IMR-90 (cell line): ENCODE measurements at regions not wholly inside any gene's neighbourhood (a gene's known extent, or its start where the extent isn't known, plus 50 kb on each side); places are given as distances from the start of the nearest gene placed in this dataset.

Experiments
- ATAC-seq: fragments of 200-7000 bp; cut with Tn5 transposase; 2 replicates; pipeline ENCODE4 v1.9.1; 2020; ENCODE audit warnings: low read depth, mild to moderate bottlenecking, moderate library complexity
- BruUV-seq: library from RNA; stranded (reverse); fragments of 400-500 nt; replicated peaks from 2 replicates; lab custom pipeline; 2021; lab: Mats Ljungman, UMichigan
- CTCF ChIA-PET: fragments of 300-600 bp; formaldehyde crosslinking; extraction: SDS; loops from one replicate; lab custom pipeline; 2021; ENCODE audit warnings: antibody characterized with exemption; lab: Yijun Ruan, JAX
- POLR2A ChIA-PET: fragments of 300-600 bp; sonication (Branson Sonifier 250); formaldehyde crosslinking; loops from one replicate; lab custom pipeline; 2022; ENCODE audit warnings: antibody characterized with exemption; ENCODE audit not compliant: unreplicated experiment; lab: Charles Lee
- DNase-seq: peaks from one replicate; pipeline ENCODE4 v3.0.0; 2013
- H2AFZ ChIP-seq: replicated peaks from 2 replicates; pipeline ENCODE3; 2013; ENCODE audit warnings: low read length, mild to moderate bottlenecking; ENCODE audit not compliant: poor library complexity
- H2AK5ac ChIP-seq: 2 replicates; pipeline ENCODE4 v1.6.1; 2013; ENCODE audit warnings: low read depth, low read length, inconsistent platforms
- H2AK9ac ChIP-seq: replicated peaks from 2 replicates; pipeline ENCODE3; 2013; ENCODE audit warnings: mild to moderate bottlenecking, low read depth, low read length, moderate library complexity; ENCODE audit not compliant: poor library complexity
- H2BK120ac ChIP-seq: 2 replicates; pipeline ENCODE4 v1.6.1; 2013; ENCODE audit warnings: low read depth, low read length, inconsistent platforms
- H2BK15ac ChIP-seq: 3 replicates; pipeline ENCODE4 v1.6.1; 2013; ENCODE audit warnings: low read depth, low read length, inconsistent platforms
- H2BK20ac ChIP-seq: 2 replicates; pipeline ENCODE4 v1.6.1; 2013; ENCODE audit warnings: low read depth, mild to moderate bottlenecking, inconsistent platforms, low read length, moderate library complexity
- H2BK5ac ChIP-seq: 2 replicates; pipeline ENCODE4 v1.6.1; 2013; ENCODE audit warnings: mild to moderate bottlenecking, low read depth, low read length, inconsistent platforms; ENCODE audit not compliant: poor library complexity, severe bottlenecking
- H3K14ac ChIP-seq: replicated peaks from 2 replicates; pipeline ENCODE4 v1.6.1; 2013; ENCODE audit warnings: low read depth, low read length, inconsistent platforms
- H3K18ac ChIP-seq: 2 replicates; pipeline ENCODE4 v1.6.1; 2013; ENCODE audit warnings: low read depth, low read length, control low read depth
- H3K23ac ChIP-seq: 2 replicates; pipeline ENCODE4 v1.6.1; 2013; ENCODE audit warnings: low read depth, low read length, inconsistent platforms
- H3K27ac ChIP-seq: 2 replicates; pipeline ENCODE4 v1.5.1; 2013; ENCODE audit warnings: mild to moderate bottlenecking, control low read depth, low read length; ENCODE audit not compliant: insufficient read depth
- H3K27me3 ChIP-seq: 2 replicates; pipeline ENCODE4 v1.6.1; 2013; ENCODE audit warnings: low read length; ENCODE audit not compliant: control insufficient read depth, insufficient read depth
- H3K36me3 ChIP-seq: 2 replicates; pipeline ENCODE4 v1.6.1; 2013; ENCODE audit warnings: low read length, mixed read lengths; ENCODE audit not compliant: control insufficient read depth, insufficient read depth
- H3K4ac ChIP-seq: 2 replicates; pipeline ENCODE4 v1.6.1; 2013; ENCODE audit warnings: low read depth, low read length, inconsistent platforms
- H3K4me1 ChIP-seq: 2 replicates; pipeline ENCODE4 v1.6.1; 2013; ENCODE audit warnings: low read length, mixed read lengths; ENCODE audit not compliant: control insufficient read depth, insufficient read depth
- H3K4me2 ChIP-seq: 2 replicates; pipeline ENCODE4 v1.6.1; 2013; ENCODE audit warnings: low read depth, mild to moderate bottlenecking, control low read depth, low read length, moderate library complexity
- H3K4me3 ChIP-seq: 2 replicates; pipeline ENCODE4 v1.5.1; 2013; ENCODE audit warnings: low read depth, mild to moderate bottlenecking, control low read depth, low read length, moderate library complexity; ENCODE audit not compliant: insufficient read depth
- H3K56ac ChIP-seq: 2 replicates; pipeline ENCODE4 v1.6.1; 2013; ENCODE audit warnings: low read length, inconsistent platforms; ENCODE audit not compliant: insufficient read depth; ENCODE audit errors: extremely low read depth
- H3K79me1 ChIP-seq, 2 experiments: 2 replicates each; pipeline ENCODE4 v1.6.1; 2013; ENCODE audit warnings: low read length in 2 of 2, inconsistent platforms in 1 of 2, low read depth in 1 of 2
- H3K9ac ChIP-seq: 2 replicates; pipeline ENCODE4 v1.6.1; 2013; ENCODE audit warnings: low read depth, low read length, control low read depth
- H3K9me1 ChIP-seq: 2 replicates; pipeline ENCODE4 v1.6.1; 2013; ENCODE audit warnings: low read length, inconsistent platforms; ENCODE audit not compliant: insufficient read depth
- H3K9me3 ChIP-seq: 2 replicates; pipeline ENCODE4 v1.6.1; 2013; ENCODE audit warnings: low read length; ENCODE audit not compliant: control insufficient read depth, insufficient read depth
- H4K20me1 ChIP-seq: 2 replicates; pipeline ENCODE4 v1.6.1; 2013; ENCODE audit warnings: low read length, inconsistent platforms; ENCODE audit not compliant: insufficient read depth
- H4K5ac ChIP-seq: 2 replicates; pipeline ENCODE4 v1.6.1; 2013; ENCODE audit warnings: mild to moderate bottlenecking, low read depth, low read length, control low read depth
- H4K8ac ChIP-seq, 2 experiments: 2 replicates each; pipeline ENCODE4 v1.6.1; 2013; ENCODE audit warnings: low read depth in 2 of 2, low read length in 2 of 2, control low read depth in 1 of 2, inconsistent platforms in 1 of 2
- H4K91ac ChIP-seq: 2 replicates; pipeline ENCODE4 v1.6.1; 2013; ENCODE audit warnings: low read depth, low read length, inconsistent platforms; ENCODE audit not compliant: insufficient read depth
- BHLHE40 ChIP-seq: fragments of 150-350 bp; IDR thresholded peaks from 2 replicates; pipeline ENCODE4 v1.6.1; 2016; ENCODE audit warnings: mild to moderate bottlenecking, low read depth, low read length
- CEBPB ChIP-seq: IDR thresholded peaks from 2 replicates; pipeline ENCODE4 v1.6.1; 2012; ENCODE audit warnings: low read depth, low read length, improper control_type of control experiment
- CHD1 ChIP-seq: IDR thresholded peaks from 2 replicates; pipeline ENCODE4 v1.6.1; 2012; ENCODE audit warnings: low read depth, low read length, improper control_type of control experiment
- FOS ChIP-seq: fragments of 150-350 bp; IDR thresholded peaks from 2 replicates; pipeline ENCODE4 v1.6.1; 2016; ENCODE audit warnings: low read depth, low read length
- MAFK ChIP-seq: IDR thresholded peaks from 2 replicates; pipeline ENCODE4 v1.6.1; 2012; ENCODE audit warnings: low read depth, low read length, improper control_type of control experiment
- MAZ ChIP-seq: IDR thresholded peaks from 2 replicates; pipeline ENCODE4 v1.6.1; 2012; ENCODE audit warnings: low read depth, mild to moderate bottlenecking, low read length, improper control_type of control experiment, moderate library complexity, borderline replicate concordance
- MXI1 ChIP-seq: IDR thresholded peaks from 2 replicates; pipeline ENCODE4 v1.6.1; 2012; ENCODE audit warnings: low read depth, mild to moderate bottlenecking, low read length, moderate library complexity, borderline replicate concordance
- NFE2L2 ChIP-seq: fragments of 150-350 bp; IDR thresholded peaks from 2 replicates; pipeline ENCODE4 v1.6.1; 2016; ENCODE audit warnings: low read depth, mild to moderate bottlenecking, low read length
- POLR2A ChIP-seq: IDR thresholded peaks from 2 replicates; pipeline ENCODE4 v1.6.1; 2012; ENCODE audit warnings: mild to moderate bottlenecking, low read depth, low read length
- RCOR1 ChIP-seq: IDR thresholded peaks from 2 replicates; pipeline ENCODE4 v1.6.1; 2012; ENCODE audit warnings: mild to moderate bottlenecking, low read length, improper control_type of control experiment; ENCODE audit not compliant: insufficient replicate concordance
- RFX5 ChIP-seq: IDR thresholded peaks from 2 replicates; pipeline ENCODE4 v1.8.0; 2012; ENCODE audit warnings: low read depth, mild to moderate bottlenecking, low read length, moderate library complexity
- WGBS, 2 experiments: methylation state at CpG; one replicate each; pipeline versions ENCODE4 v1.1.5 to v1.1.7; 2013; ENCODE audit warnings: missing lambda C conversion rate in 2 of 2; ENCODE audit not compliant: insufficient read length in 1 of 2; ENCODE audit errors: extremely low coverage in 2 of 2; 5-methylcytosine and 5-hydroxymethylcytosine counted together
- dilution Hi-C: fragments of 300-500 bp; cut with HindIII; formaldehyde crosslinking; loops from one replicate; pipeline ENCODE4 v1.14.3; 2018; ENCODE audit warnings: low sequenced_read_pairs; ENCODE audit not compliant: unreplicated experiment
- in situ Hi-C: fragments of 300-500 bp; cut with MboI; formaldehyde crosslinking; loops from 3 replicates; pipeline ENCODE4 v1.14.3; 2019; ENCODE audit warnings: low sequenced_read_pairs, inconsistent platforms, mixed read lengths
- intact Hi-C: fragments of 100-400 bp; cut with micrococcal nuclease; formaldehyde crosslinking; loops from 2 replicates; pipeline ENCODE4 v1.10.0; 2022
- TF ChIP-seq, protein P1 (sequence below): conservative IDR thresholded peaks from 2 replicates; pipeline ENCODE4 v1.5.1; 2012; ENCODE audit warnings: mild to moderate bottlenecking, low read depth, low read length, improper control_type of control experiment
- TF ChIP-seq, protein P2 (sequence below): fragments of 150-350 bp; IDR thresholded peaks from 2 replicates; pipeline ENCODE4 v1.6.1; 2016; ENCODE audit warnings: low read depth, mild to moderate bottlenecking, low read length, moderate library complexity, borderline replicate concordance
- TF ChIP-seq, protein P3 (sequence below): fragments of 150-350 bp; IDR thresholded peaks from 2 replicates; pipeline ENCODE4 v1.6.1; 2017; ENCODE audit warnings: mild to moderate bottlenecking, antibody characterized with exemption, low read length, low read depth

- in situ Hi-C loops, result no loop called here
- peak overlapping the region; percentile 12; the same call in 1 of the 2 replicates for H3K18ac ChIP-seq
- no peak overlapping the region for H4K5ac ChIP-seq
- H3K27me3 ChIP-seq, result no peaks in the 10 kb centered on the region
- peak overlapping the region; percentile 42; the same call in 1 of the 2 replicates for H3K14ac ChIP-seq
- peak overlapping the region; percentile 53 for H2BK5ac ChIP-seq
- no peaks in the 10 kb centered on the region for H3K9me3 ChIP-seq
- H4K20me1 ChIP-seq, result no peaks in the 10 kb centered on the region
- dilution Hi-C loops, result no loop called here
- H3K4me2 ChIP-seq, result peak overlapping the region; percentile 5; the same call in 1 of the 2 replicates
- H3K4ac ChIP-seq, result peak overlapping the region; percentile 53
- H4K8ac ChIP-seq, result peak overlapping the region in 1 of 2 experiments; percentile 24; a peak in 2 of 4 replicates
- TF ChIP-seq POLR2A (no peak), BHLHE40 (no peak), FOS (no peak), MXI1 (no peak), MAFK (no peak), RFX5 (no peak), RCOR1 (no peak), NFE2L2 (no peak), CEBPB (no peak), CHD1 (no peak), MAZ (no peak)
- TF ChIP-seq, protein P1, sequence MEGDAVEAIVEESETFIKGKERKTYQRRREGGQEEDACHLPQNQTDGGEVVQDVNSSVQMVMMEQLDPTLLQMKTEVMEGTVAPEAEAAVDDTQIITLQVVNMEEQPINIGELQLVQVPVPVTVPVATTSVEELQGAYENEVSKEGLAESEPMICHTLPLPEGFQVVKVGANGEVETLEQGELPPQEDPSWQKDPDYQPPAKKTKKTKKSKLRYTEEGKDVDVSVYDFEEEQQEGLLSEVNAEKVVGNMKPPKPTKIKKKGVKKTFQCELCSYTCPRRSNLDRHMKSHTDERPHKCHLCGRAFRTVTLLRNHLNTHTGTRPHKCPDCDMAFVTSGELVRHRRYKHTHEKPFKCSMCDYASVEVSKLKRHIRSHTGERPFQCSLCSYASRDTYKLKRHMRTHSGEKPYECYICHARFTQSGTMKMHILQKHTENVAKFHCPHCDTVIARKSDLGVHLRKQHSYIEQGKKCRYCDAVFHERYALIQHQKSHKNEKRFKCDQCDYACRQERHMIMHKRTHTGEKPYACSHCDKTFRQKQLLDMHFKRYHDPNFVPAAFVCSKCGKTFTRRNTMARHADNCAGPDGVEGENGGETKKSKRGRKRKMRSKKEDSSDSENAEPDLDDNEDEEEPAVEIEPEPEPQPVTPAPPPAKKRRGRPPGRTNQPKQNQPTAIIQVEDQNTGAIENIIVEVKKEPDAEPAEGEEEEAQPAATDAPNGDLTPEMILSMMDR, result no peak
- TF ChIP-seq, protein P2, sequence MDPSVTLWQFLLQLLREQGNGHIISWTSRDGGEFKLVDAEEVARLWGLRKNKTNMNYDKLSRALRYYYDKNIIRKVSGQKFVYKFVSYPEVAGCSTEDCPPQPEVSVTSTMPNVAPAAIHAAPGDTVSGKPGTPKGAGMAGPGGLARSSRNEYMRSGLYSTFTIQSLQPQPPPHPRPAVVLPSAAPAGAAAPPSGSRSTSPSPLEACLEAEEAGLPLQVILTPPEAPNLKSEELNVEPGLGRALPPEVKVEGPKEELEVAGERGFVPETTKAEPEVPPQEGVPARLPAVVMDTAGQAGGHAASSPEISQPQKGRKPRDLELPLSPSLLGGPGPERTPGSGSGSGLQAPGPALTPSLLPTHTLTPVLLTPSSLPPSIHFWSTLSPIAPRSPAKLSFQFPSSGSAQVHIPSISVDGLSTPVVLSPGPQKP, result no peak
- TF ChIP-seq, protein P3, sequence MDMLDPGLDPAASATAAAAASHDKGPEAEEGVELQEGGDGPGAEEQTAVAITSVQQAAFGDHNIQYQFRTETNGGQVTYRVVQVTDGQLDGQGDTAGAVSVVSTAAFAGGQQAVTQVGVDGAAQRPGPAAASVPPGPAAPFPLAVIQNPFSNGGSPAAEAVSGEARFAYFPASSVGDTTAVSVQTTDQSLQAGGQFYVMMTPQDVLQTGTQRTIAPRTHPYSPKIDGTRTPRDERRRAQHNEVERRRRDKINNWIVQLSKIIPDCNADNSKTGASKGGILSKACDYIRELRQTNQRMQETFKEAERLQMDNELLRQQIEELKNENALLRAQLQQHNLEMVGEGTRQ, result no peak
- intact Hi-C loops, result loop anchor here (10.0 kb wide), 1 partner anchor 652 kb away; the partner anchor contains the start of gene TLE1
- ChIA-PET POLR2A (interaction anchor here (0.5 kb wide), 1 partner anchor 673 kb away, joined by 4 read pairs; no protein-coding TSS in a partner anchor), CTCF (no interaction called here)
- H3K23ac ChIP-seq, result no peak overlapping the region
- no peak overlapping the region for H2AK9ac ChIP-seq
- H3K4me3 ChIP-seq, result no peak overlapping the region
- H3K36me3 ChIP-seq, result no peaks in the 10 kb centered on the region
- 0 out of 2 replicates have a peak overlapping the region, but pooled peaks have one; percentile 31 for H2AK5ac ChIP-seq
- H3K9ac ChIP-seq, result no peak overlapping the region
- H2BK15ac ChIP-seq, result 0 out of 3 replicates have a peak overlapping the region, but pooled peaks have one; percentile 16
- H3K9me1 ChIP-seq, result no peaks in the 10 kb centered on the region; the same call in 1 of the 2 replicates
- ATAC-seq (peak; percentile 18; the same call in 1 of the 2 replicates), DNase-seq (peak; percentile 59)
- 0 out of 2 replicates have a peak overlapping the region, but pooled peaks have one; percentile 44 for H4K91ac ChIP-seq
- H3K27ac ChIP-seq, result no peak overlapping the region
- no CpG with 5 or more reads among the region's 1 CpG for WGBS, 2 experiments
- H2BK120ac ChIP-seq, result peak overlapping the region; percentile 66
- no peak overlapping the region for H2AFZ ChIP-seq
- peak overlapping the region; percentile 82; the same call in 1 of the 2 replicates for H2BK20ac ChIP-seq
- BruUV-seq, result no TSS peak
- H3K4me1 ChIP-seq, result peaks cover 11% of the 10 kb centered on the region
- no peak overlapping the region for H3K56ac ChIP-seq
- no peaks in the 10 kb centered on the region for H3K79me1 ChIP-seq
Measured at GRCh38 chr9:81032831-81033230, 656.5 kb downstream of the TLE1 start.
